HG02763 (cell line): ENCODE measurements at regions not wholly inside any gene's neighbourhood (a gene's known extent, or its start where the extent isn't known, plus 50 kb on each side); places are given as distances from the start of the nearest gene placed in this dataset.
"Not testable (repeated sequence)": the region's sequence is repeated elsewhere in the genome, so short reads cannot be mapped to it uniquely, and the experiment has no call there.

Experiments
- ATAC-seq: cut with Tn5 transposase; IDR thresholded peaks from one replicate; pipeline ENCODE4 v1.9.1; 2021; ENCODE audit warnings: mild to moderate bottlenecking, moderate library complexity; ENCODE audit not compliant: unreplicated experiment

DNA sequence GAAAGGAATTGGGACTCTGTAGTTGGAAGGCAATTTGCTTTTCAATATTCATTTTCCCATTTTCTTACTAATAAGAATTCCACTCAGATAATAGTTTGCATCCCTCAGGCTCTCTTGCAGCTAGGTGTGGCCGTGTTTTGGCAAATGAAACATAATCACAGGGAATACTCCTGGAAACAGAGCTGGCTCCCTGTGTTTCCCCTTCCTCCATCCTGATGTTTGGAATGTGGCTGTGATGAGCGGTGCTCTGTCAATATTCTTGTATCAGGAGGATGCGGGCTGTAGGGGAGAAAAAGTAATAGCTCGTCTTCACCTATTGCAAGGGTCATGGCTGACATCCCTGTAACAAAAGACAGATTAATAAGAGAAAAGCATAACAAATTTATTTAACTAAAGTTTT is 271.0 kb downstream of the MYCN start:
- ATAC-seq, result no peak

DNA sequence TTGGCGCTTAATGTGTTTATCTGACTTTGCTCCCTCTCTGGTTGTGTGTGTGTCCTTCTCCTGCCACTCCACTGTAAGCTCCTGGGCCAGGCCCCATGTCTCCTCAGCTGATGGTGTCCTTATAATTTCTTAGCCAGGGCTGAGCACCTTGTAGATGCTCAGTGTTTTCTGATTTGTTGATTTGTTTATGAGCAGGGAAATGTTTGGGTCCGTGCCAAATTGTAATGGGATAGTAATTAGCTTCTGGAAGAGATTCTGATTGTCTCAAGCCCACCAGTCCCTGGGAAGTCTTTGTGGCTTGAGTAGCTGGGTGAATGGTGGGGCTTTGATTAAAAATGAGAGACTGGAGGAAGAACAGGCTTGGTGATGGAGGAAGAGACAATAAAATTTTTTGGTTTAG is 270.5 kb downstream of the MYCN start:
- ATAC-seq, result no peak

DNA sequence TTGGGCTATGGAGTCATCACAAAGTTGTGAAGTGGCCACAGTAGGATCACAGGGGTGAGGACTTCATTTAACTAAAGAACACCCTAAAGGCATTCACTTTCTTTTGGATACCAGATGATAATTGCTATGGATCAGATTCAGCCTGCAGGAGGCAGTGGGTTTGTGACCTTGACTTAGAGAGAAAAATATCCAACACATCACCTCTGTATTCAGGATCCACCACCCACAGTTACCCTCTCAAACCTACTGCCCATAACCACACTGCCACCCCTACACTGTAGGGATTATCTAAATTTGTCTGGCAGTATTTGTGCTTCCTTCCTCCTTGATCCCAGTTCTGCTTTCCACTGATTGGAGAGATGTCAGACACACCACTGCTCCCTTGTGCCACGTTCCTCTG is 269.4 kb downstream of the MYCN start:
- no peak for ATAC-seq

DNA sequence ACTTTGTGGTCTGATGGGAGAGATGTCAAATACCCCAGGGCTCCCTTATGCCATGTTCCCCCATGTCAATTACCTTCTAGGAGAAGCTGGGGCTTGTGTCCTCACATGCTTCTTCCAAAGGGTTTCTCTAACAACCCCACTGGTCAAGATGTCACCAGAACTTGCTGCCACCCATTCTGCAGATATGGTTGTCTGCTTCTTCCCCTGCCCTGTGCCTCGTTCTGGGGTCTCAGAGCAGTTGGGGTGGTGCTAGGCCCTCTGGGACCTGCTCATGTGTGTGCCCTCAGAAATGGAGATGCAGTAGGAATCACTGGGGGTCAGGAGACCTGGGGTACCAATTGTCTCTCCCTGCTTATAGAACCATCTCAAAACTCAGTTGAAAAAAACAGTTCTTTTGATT is 268.6 kb downstream of the MYCN start:
- no peak for ATAC-seq

- ATAC-seq, result no peak
Measured at GRCh38 chr2:16208241-16208797, 268.0 kb downstream of the MYCN start.

- ATAC-seq, result no peak
Measured at GRCh38 chr2:16207611-16208010, 267.3 kb downstream of the MYCN start.

- no peak for ATAC-seq
Measured at GRCh38 chr2:16207151-16207550, 266.8 kb downstream of the MYCN start.

- no peak for ATAC-seq
Measured at GRCh38 chr2:16206191-16206944, 266.0 kb downstream of the MYCN start.

DNA sequence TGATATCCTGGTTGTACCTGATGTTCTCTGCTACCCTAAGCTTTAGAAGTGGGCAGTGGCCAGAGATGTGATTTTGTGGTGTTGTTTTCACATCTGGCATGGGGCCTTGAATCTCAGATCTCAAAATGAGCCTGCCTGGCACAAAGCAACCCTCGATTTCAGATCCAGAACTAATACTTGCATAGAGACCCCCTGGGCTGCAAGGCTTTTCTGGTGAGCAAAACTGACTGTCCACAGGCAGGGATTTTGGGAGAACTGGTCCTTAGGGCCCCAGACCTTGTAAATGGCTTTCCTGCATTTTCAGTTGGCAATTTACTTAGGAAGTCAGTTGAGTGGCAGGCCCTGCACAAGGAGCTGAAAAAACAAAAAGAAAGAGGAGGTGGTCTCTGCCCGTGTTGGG is 265.3 kb downstream of the MYCN start:
- no peak for ATAC-seq

GRCh38 chr2:16204886-16205620 is 264.7 kb downstream of the MYCN start:
- no peak for ATAC-seq

DNA sequence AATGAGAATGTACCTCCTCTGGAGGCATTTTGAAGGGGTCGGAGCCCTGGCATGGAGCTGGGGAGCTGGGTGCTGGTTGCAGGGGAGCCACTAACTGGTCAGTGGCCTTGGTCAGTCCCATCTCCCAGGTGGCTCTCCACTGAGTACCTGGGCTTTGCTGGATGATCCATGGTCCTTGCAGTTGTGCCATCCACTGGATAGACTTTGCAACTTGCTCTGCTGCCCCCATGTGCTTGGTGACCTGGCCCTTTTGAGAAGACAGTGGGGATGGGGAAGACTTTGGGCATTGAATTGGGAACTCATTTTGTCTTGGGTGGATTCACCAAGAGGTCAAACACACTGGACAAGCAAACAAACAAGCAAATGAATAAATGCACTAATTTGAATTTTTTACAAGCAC is 263.9 kb downstream of the MYCN start:
- no peak for ATAC-seq

- ATAC-seq, result no peak
Measured at GRCh38 chr2:16203691-16204090, 263.3 kb downstream of the MYCN start.

DNA sequence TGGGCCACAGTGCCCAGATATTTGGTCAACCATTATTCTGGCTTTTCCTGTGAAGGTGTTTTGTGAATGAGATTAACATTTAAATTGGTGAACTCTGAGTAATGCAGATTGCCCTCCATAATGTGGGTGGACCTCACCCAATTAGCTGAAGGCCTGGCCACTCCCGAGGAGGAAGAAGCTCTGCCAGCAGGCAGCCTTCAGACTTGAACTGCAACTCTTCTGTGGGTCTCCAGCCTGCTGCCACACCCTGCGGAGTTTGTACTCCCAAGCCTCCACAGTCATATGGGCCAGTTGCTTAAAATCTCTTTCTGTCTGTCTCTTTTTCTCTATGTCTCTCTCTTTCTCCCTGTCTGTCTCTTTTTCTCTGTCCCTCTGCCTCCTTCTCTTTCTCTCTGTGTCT is 262.7 kb downstream of the MYCN start:
- ATAC-seq, result no peak

DNA sequence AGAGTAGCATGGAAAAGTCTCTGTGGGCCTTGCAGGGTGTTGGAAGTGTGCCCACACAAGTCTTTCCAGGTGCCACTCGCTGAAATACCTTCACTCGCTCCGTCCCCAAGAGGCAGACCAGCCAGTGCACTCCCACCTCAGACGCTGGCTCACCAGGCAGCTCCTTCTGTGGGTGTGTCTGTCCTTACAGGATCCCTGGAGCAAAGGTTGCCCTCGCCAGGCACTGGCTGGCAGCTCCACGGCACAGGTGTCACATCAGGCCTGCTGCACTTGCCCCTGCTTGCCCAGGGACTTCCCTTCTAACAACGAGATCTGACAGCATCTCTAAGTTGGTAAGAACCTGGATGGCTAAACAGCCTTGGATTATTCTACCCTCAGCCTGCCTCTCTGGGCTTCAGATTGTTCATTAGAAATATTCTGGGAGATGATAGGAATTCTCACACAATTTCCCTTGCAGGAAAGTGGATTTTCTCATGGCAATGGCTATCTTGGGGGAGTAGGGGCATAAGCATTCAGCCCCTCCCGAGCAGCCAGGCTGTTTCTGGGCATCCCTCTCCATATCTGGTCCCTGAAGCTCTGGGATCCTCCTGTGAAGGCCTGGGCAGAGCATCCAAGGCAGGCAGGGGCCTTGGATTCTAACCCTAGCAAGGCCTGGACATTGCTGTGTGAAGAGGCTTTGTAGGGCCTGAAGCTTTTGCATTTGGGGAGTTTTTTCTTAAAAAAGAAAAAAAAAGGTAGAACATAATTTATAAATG is 262.1 kb downstream of the MYCN start:
- ATAC-seq, result no peak

DNA sequence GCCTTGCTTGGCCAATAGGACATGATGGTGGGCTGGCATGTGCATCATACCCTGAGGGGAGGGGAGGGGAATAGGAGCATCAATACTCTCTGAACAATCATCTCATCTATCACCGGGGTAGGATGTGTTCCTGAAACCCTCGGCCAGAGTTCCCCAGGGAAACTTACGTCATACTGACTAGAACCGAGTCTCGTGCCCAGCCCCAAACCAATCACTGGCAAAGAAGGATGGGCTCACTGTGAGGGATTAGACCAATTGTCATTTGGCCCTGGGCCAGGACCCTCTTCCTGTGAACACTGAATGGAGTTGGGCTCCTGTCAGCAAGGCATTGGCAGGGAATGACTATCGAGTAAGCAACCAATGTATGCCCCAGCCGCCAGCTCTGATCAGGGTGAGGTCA is 261.5 kb downstream of the MYCN start:
- no peak for ATAC-seq

DNA sequence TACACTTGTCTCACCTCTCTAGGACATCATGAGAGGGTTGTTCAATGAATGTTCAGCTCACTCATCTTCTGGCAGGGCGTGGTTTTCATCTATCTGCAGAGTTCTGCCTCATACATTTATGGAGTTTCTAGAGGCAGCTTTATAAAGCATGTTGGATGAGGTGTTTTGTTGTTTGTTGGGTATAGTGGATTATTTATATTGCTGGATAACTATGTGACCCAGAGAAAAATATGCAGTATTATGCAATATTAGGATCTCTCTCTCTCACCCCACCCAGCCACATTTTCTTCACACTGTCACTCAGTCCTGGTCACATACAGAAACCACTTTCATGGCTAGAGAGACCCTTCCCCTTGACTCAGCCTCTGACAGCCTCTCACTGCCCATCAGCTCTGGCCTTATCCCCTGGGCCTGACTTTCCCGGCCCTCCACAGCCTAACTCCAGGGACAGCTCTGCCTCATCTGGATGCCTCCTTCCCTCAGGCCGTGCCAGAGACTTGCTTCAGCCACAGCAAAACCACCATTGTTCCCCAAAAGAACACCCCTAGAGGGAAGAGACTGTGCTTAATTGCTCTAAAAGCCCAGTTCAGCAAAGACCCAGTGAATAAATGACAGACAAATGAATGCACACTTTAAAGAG is 260.3 kb downstream of the MYCN start:
- no peak for ATAC-seq

DNA sequence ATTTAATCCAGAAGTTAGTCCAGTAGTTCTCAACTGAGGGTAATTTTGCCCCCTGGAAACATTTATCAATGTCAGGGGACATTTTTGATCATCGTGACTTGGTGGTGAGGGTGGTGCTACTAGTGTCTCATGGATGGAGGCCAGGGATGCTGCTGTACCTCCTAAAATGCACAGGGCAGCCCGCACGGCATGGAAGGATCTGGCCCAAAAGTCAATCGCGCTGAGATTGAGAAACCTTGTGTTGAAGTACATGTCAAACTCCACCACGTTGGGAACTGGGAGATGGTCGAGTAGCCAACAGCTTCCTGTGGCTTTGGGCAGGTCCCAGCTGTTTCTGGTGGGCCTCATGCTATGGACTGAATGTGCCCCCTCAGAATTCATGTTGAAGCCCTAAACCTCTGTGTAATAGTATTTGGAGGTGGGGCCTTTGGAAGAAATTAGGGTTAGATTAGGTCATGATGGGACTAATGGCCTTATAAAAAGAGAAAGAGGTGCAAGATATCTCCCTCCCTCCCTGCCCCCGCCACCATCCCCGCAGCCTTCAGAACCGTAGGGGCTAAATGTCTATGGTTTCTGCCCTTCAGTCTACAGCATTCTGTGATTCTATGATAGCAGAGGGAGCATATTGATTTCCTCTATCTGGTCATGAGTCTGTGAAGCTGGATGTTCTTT is 259.7 kb downstream of the MYCN start:
- ATAC-seq, result no peak

DNA sequence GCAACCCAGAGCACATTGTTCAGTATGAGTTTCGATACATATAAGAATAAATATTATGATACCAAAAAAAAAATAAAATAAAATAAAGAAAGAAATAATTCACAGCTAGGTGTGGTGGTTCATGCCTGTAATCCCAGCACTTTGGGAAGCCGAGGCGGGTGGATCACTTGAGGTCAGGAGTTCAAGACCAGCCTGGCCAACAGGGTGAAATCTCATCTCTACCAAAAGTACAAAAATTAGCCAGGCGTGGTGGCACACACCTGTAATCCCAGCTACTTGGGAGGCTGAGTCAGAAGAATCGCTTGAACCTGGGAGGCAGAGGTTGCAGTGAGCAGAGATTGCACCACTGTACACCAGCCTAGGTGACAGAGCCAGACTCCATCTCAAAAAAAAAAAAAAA is 258.9 kb downstream of the MYCN start:
- ATAC-seq, result not testable (repeated sequence)

GRCh38 chr2:16198166-16198912 is 258.0 kb downstream of the MYCN start:
- no peak for ATAC-seq
